Tibial nerve (tissue), 4 donors: ENCODE measurements at regions not wholly inside any gene's neighbourhood (a gene's known extent, or its start where the extent isn't known, plus 50 kb on each side); places are given as distances from the start of the nearest gene placed in this dataset. TPM values are rescaled to one million over a fixed set of nuclear protein-coding genes. Genes with fewer than 3 reads are reported as not detected.

ENCODE experiments used
- DNase-seq, 2 donors: peaks; one replicate each; pipeline ENCODE4 v3.0.0-alpha.2; 2019; ENCODE audit warnings: low spot score in 2 of 2
- H3K27ac ChIP-seq, 4 donors: fragments of 200-600 bp; sonication (generic) in 3 of 4; one replicate each; pipeline ENCODE4 v1.5.1; 2017 to 2019; ENCODE audit warnings: mild to moderate bottlenecking in 1 of 4
- H3K27me3 ChIP-seq, 2 donors: fragments of 200-600 bp; sonication (generic) in 1 of 2; one replicate each; pipeline versions ENCODE4 v1.5.1 to v1.6.0; 2017 to 2019
- H3K36me3 ChIP-seq, 3 donors: fragments of 200-600 bp; sonication (generic); one replicate each; pipeline ENCODE4 v1.5.1; 2018 to 2019
- H3K4me1 ChIP-seq, 4 donors: fragments of 200-600 bp; sonication (generic) in 3 of 4; one replicate each; pipeline ENCODE4 v1.5.1; 2017 to 2019
- H3K4me3 ChIP-seq, 4 donors: fragments of 200-600 bp; sonication (generic) in 3 of 4; one replicate each; pipeline ENCODE4 v1.5.1; 2017 to 2019; ENCODE audit warnings: mild to moderate bottlenecking in 1 of 4, moderate library complexity in 1 of 4
- H3K9me3 ChIP-seq, 4 donors: fragments of 200-600 bp; sonication (generic) in 3 of 4; one replicate each; pipeline ENCODE4 v1.5.1; 2017 to 2019
- CTCF ChIP-seq, 5 experiments: fragments of 200-600 bp in 3 of 5; fragments of 450-650 bp in 2 of 5; sonication (generic) in 3 of 5; IDR thresholded peaks; one replicate each; pipeline ENCODE4 v1.5.1; 2016 to 2019; ENCODE audit warnings: antibody characterized with exemption in 5 of 5, mild to moderate bottlenecking in 3 of 5, moderate library complexity in 2 of 5
- EP300 ChIP-seq, 2 donors: sonication (generic); formaldehyde crosslinking; IDR thresholded peaks; one replicate each; pipeline ENCODE4 v1.6.1; 2017; ENCODE audit warnings: antibody characterized with exemption in 2 of 2, mild to moderate bottlenecking in 1 of 2
- POLR2A ChIP-seq, 2 donors: fragments of 450-650 bp; IDR thresholded peaks; one replicate each; pipeline ENCODE4 v1.6.1; 2017; ENCODE audit warnings: antibody characterized with exemption in 2 of 2, mild to moderate bottlenecking in 2 of 2, moderate library complexity in 2 of 2
- WGBS, 2 donors: methylation state at CpG; one replicate each; pipeline ENCODE4 v1.1.5; 2018; 5-methylcytosine and 5-hydroxymethylcytosine counted together
- small RNA-seq: library from RNA; depleted of rRNA; stranded (forward); fragments of <200 nt; gene quantifications from one replicate; pipeline ENCODE3, GENCODE V24; 2016

GRCh38 chr6:99013661-99014060 lies 65.9 kb upstream of the FBXL4 start:
- no peak for TF ChIP-seq POLR2A (IDR thresholded peaks at IDR 0.05)
- no peak for TF ChIP-seq EP300 (IDR thresholded peaks at IDR 0.05)
- TF ChIP-seq CTCF (IDR thresholded peaks at IDR 0.05) = no peak
- Histone ChIP-seq H3K4me1 (no peaks in the 10 kb centered on the region), H3K27ac (no peak overlapping the region), H3K4me3 (no peak overlapping the region), H3K27me3 (no peaks in the 10 kb centered on the region), H3K36me3 (no peaks in the 10 kb centered on the region), H3K9me3 (no peaks in the 10 kb centered on the region)
- 69 to 74% methylated on average over 3 of the region's 3 CpGs for WGBS, 2 donors
- no peak for DNase-seq

GRCh38 chr6:99013145-99013544 lies 65.4 kb upstream of the FBXL4 start:
- no peak for DNase-seq
- Histone ChIP-seq H3K27me3 (no peaks in the 10 kb centered on the region), H3K4me3 (no peak overlapping the region), H3K27ac (no peak overlapping the region), H3K36me3 (no peaks in the 10 kb centered on the region), H3K4me1 (no peaks in the 10 kb centered on the region), H3K9me3 (no peaks in the 10 kb centered on the region)
- 60 to 76% methylated on average over 2 of the region's 2 CpGs for WGBS, 2 donors
- TF ChIP-seq CTCF (IDR thresholded peaks at IDR 0.05) (no peak), POLR2A (IDR thresholded peaks at IDR 0.05) (no peak), EP300 (IDR thresholded peaks at IDR 0.05) (no peak)

GRCh38 chr6:99011151-99011550 lies 63.4 kb upstream of the FBXL4 start:
- DNase-seq = no peak
- Histone ChIP-seq H3K27ac (no peak overlapping the region), H3K4me3 (no peak overlapping the region), H3K4me1 (no peaks in the 10 kb centered on the region), H3K9me3 (no peaks in the 10 kb centered on the region), H3K36me3 (no peaks in the 10 kb centered on the region), H3K27me3 (no peaks in the 10 kb centered on the region)
- TF ChIP-seq EP300 (IDR thresholded peaks at IDR 0.05) (no peak), CTCF (IDR thresholded peaks at IDR 0.05) (no peak), POLR2A (IDR thresholded peaks at IDR 0.05) (no peak)

- H3K4me3 ChIP-seq = no peak overlapping the region
- H3K27me3 ChIP-seq = no peaks in the 10 kb centered on the region
- no peaks in the 10 kb centered on the region for H3K36me3 ChIP-seq
- H3K27ac ChIP-seq = no peak overlapping the region
- no peaks in the 10 kb centered on the region for H3K4me1 ChIP-seq
- no peak for TF ChIP-seq POLR2A (IDR thresholded peaks at IDR 0.05)
- TF ChIP-seq CTCF (IDR thresholded peaks at IDR 0.05) = no peak
- TF ChIP-seq EP300 (IDR thresholded peaks at IDR 0.05) = no peak
- H3K9me3 ChIP-seq = no peaks in the 10 kb centered on the region
- no peak for DNase-seq
- WGBS, 2 donors = 10 to 11% methylated on average over 1 of the region's 1 CpG
Measured at GRCh38 chr6:99002831-99003230, 55.1 kb upstream of the FBXL4 start.

GRCh38 chr6:98998103-98998502 lies 50.4 kb upstream of the FBXL4 start:
- no peak for TF ChIP-seq EP300 (IDR thresholded peaks at IDR 0.05)
- Histone ChIP-seq H3K36me3 (no peaks in the 10 kb centered on the region), H3K4me3 (no peak overlapping the region), H3K9me3 (no peaks in the 10 kb centered on the region), H3K4me1 (no peaks in the 10 kb centered on the region), H3K27me3 (no peaks in the 10 kb centered on the region), H3K27ac (no peak overlapping the region)
- WGBS, 2 donors = 82 to 87% methylated on average over 5 of the region's 5 CpGs
- DNase-seq = no peak

Small RNA genes in the stretch of these regions (small RNA-seq; reads per million reads assigned to genes)
- gene MIR548AI = not detected
